ENCODE measurements at regions not wholly inside any gene's neighbourhood (a gene's known extent, or its start where the extent isn't known, plus 50 kb on each side); places are given as distances from the start of the nearest gene placed in this dataset.

- Histone ChIP-seq H3K27me3 (ENCODE audit: control insufficient read depth, insufficient read depth, low read length, poor library complexity, severe bottlenecking) (no peaks in the 10 kb centered on the region), H3K27ac (ENCODE audit: insufficient read depth, low read depth, low read length, poor library complexity, severe bottlenecking) (no peak overlapping the region), H3K9me3 (ENCODE audit: control insufficient read depth, low read length) (no peaks in the 10 kb centered on the region), H3K4me3 (ENCODE audit: insufficient read depth, low read depth, low read length) (no peak overlapping the region), H3K4me1 (ENCODE audit: control insufficient read depth, insufficient read depth, low read length) (no peaks in the 10 kb centered on the region), H3K36me3 (ENCODE audit: control insufficient read depth, insufficient read depth, low read length) (no peaks in the 10 kb centered on the region)
- WGBS, 2 experiments: 91% methylated on average over 1 of the region's 1 CpG; no CpG with 5 or more reads in 1 of the 2 experiments
Observed at GRCh38 chr5:52331725-52332124, 456.0 kb upstream of the ITGA1 start.

DNA sequence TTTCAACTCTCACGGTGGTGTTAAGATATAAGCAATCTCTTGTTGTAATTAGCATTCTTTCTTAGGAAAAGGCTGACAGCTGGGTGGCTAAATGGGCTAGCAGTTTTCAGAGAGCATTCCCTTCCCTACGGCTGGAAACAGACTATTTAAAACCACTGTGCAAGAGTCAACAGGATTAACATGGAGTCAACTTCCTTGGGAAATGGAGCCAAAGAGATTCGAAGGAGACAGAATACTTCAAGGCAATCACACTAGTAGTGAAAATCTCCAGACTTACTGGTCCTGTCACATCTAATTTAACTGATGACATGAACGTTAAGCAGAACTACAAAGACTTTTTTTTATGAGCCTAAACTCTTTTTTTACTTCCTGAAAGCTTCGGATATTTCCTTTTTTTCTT is 453.3 kb upstream of the ITGA1 start:
- 40 to 52% methylated on average over 5 of the region's 5 CpGs for WGBS, 2 experiments
- H3K36me3 ChIP-seq (ENCODE audit: control insufficient read depth, insufficient read depth, low read length): no peaks in the 10 kb centered on the region
- H3K4me3 ChIP-seq (ENCODE audit: insufficient read depth, low read depth, low read length): no peak overlapping the region
- no peaks in the 10 kb centered on the region for H3K9me3 ChIP-seq (ENCODE audit: control insufficient read depth, low read length)
- no peak overlapping the region for H3K27ac ChIP-seq (ENCODE audit: insufficient read depth, low read depth, low read length, poor library complexity, severe bottlenecking)
- no peaks in the 10 kb centered on the region for H3K4me1 ChIP-seq (ENCODE audit: control insufficient read depth, insufficient read depth, low read length)
- no peaks in the 10 kb centered on the region for H3K27me3 ChIP-seq (ENCODE audit: control insufficient read depth, insufficient read depth, low read length, poor library complexity, severe bottlenecking)

DNA sequence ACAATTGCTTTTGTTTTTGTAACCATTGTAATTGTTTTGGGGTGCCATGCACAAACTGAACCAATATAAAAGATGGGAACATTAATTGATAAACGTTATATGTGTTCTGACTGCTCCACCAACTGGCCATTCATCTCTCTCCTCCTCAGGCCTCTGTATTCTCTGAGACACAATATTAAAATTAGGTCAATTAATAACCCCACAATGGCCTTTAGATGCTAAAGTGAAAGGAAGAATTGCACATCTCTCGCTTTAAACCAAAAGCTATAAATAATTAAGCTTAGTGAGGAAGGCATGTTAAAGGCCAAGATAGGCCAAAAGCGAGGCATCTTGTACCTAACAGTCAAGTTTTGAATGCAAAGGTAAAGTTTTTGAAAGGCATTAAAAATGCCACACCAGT is 448.4 kb upstream of the ITGA1 start:
- Histone ChIP-seq H3K4me3 (ENCODE audit: insufficient read depth, low read depth, low read length) (no peak overlapping the region), H3K36me3 (ENCODE audit: control insufficient read depth, insufficient read depth, low read length) (no peaks in the 10 kb centered on the region), H3K27ac (ENCODE audit: insufficient read depth, low read depth, low read length, poor library complexity, severe bottlenecking) (no peak overlapping the region), H3K4me1 (ENCODE audit: control insufficient read depth, insufficient read depth, low read length) (no peaks in the 10 kb centered on the region), H3K9me3 (ENCODE audit: control insufficient read depth, low read length) (no peaks in the 10 kb centered on the region), H3K27me3 (ENCODE audit: control insufficient read depth, insufficient read depth, low read length, poor library complexity, severe bottlenecking) (no peaks in the 10 kb centered on the region)
- WGBS, 2 experiments: 81 to 100% methylated on average over 2 to 3 of the region's 3 CpGs

GRCh38 chr5:52342361-52342760 is 445.4 kb upstream of the ITGA1 start:
- Histone ChIP-seq H3K9me3 (ENCODE audit: control insufficient read depth, low read length) (no peaks in the 10 kb centered on the region), H3K27me3 (ENCODE audit: control insufficient read depth, insufficient read depth, low read length, poor library complexity, severe bottlenecking) (no peaks in the 10 kb centered on the region), H3K4me1 (ENCODE audit: control insufficient read depth, insufficient read depth, low read length) (no peaks in the 10 kb centered on the region), H3K36me3 (ENCODE audit: control insufficient read depth, insufficient read depth, low read length) (no peaks in the 10 kb centered on the region), H3K27ac (ENCODE audit: insufficient read depth, low read depth, low read length, poor library complexity, severe bottlenecking) (no peak overlapping the region), H3K4me3 (ENCODE audit: insufficient read depth, low read depth, low read length) (no peak overlapping the region)

- no peaks in the 10 kb centered on the region for H3K27me3 ChIP-seq (ENCODE audit: control insufficient read depth, insufficient read depth, low read length, poor library complexity, severe bottlenecking)
- no peaks in the 10 kb centered on the region for H3K36me3 ChIP-seq (ENCODE audit: control insufficient read depth, insufficient read depth, low read length)
- WGBS, 2 experiments: 79% methylated on average over 3 of the region's 3 CpGs; no CpG with 5 or more reads in 1 of the 2 experiments
- H3K4me1 ChIP-seq (ENCODE audit: control insufficient read depth, insufficient read depth, low read length): no peaks in the 10 kb centered on the region
- H3K27ac ChIP-seq (ENCODE audit: insufficient read depth, low read depth, low read length, poor library complexity, severe bottlenecking): no peak overlapping the region
- H3K4me3 ChIP-seq (ENCODE audit: insufficient read depth, low read depth, low read length): no peak overlapping the region
- H3K9me3 ChIP-seq (ENCODE audit: control insufficient read depth, low read length): no peaks in the 10 kb centered on the region
Observed at GRCh38 chr5:52356311-52356918, 431.3 kb upstream of the ITGA1 start.

DNA sequence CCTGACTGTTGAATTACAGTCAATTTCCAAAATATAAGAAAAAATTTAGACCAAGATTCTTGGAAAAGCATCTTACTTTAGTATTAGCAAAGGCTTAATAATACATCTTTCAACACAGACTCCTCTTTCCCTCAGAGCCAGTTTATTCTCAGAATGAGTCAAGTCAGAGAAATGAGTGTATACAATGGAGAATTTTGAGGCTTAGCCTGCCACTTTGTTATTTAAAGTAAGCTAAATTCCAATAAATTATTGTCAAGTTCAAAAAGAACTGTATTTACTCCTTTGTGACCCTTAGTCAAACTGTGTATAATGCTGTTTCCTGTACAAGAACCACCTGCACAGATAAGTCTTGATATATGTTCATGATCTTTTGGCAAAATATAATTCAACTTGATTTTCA is 428.5 kb upstream of the ITGA1 start:
- Histone ChIP-seq H3K27me3 (ENCODE audit: control insufficient read depth, insufficient read depth, low read length, poor library complexity, severe bottlenecking) (no peaks in the 10 kb centered on the region), H3K27ac (ENCODE audit: insufficient read depth, low read depth, low read length, poor library complexity, severe bottlenecking) (no peak overlapping the region), H3K4me1 (ENCODE audit: control insufficient read depth, insufficient read depth, low read length) (no peaks in the 10 kb centered on the region), H3K9me3 (ENCODE audit: control insufficient read depth, low read length) (no peaks in the 10 kb centered on the region), H3K4me3 (ENCODE audit: insufficient read depth, low read depth, low read length) (no peak overlapping the region), H3K36me3 (ENCODE audit: control insufficient read depth, insufficient read depth, low read length) (no peaks in the 10 kb centered on the region)

- Histone ChIP-seq H3K9me3 (ENCODE audit: control insufficient read depth, low read length) (no peaks in the 10 kb centered on the region), H3K4me3 (ENCODE audit: insufficient read depth, low read depth, low read length) (no peak overlapping the region), H3K36me3 (ENCODE audit: control insufficient read depth, insufficient read depth, low read length) (no peaks in the 10 kb centered on the region), H3K27ac (ENCODE audit: insufficient read depth, low read depth, low read length, poor library complexity, severe bottlenecking) (no peak overlapping the region), H3K4me1 (ENCODE audit: control insufficient read depth, insufficient read depth, low read length) (no peaks in the 10 kb centered on the region), H3K27me3 (ENCODE audit: control insufficient read depth, insufficient read depth, low read length, poor library complexity, severe bottlenecking) (no peaks in the 10 kb centered on the region)
- WGBS, 2 experiments: 86 to 100% methylated on average over 1 of the region's 1 CpG
Observed at GRCh38 chr5:52360985-52361384, 426.7 kb upstream of the ITGA1 start.

DNA sequence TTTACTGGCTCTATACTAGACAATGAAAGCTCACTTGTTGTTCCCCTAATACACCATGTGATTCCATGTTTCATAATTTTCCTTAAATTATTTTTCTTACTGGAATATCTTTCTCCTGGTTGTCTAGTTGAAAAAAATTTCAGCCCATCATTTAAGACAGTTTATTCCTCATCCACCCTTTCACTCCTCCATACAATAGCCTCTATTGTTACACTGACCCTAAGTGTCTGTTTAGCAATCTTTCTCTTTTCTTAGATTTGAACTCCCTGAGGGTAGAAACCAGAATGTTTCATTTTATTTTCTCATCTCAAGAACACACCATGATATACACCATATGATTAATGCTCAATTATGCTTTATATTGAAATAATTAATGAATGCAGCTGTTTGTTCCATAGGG is 413.4 kb upstream of the ITGA1 start:
- Histone ChIP-seq H3K27me3 (ENCODE audit: control insufficient read depth, insufficient read depth, low read length, poor library complexity, severe bottlenecking) (no peaks in the 10 kb centered on the region), H3K36me3 (ENCODE audit: control insufficient read depth, insufficient read depth, low read length) (no peaks in the 10 kb centered on the region), H3K4me3 (ENCODE audit: insufficient read depth, low read depth, low read length) (no peak overlapping the region), H3K9me3 (ENCODE audit: control insufficient read depth, low read length) (no peaks in the 10 kb centered on the region), H3K4me1 (ENCODE audit: control insufficient read depth, insufficient read depth, low read length) (no peaks in the 10 kb centered on the region), H3K27ac (ENCODE audit: insufficient read depth, low read depth, low read length, poor library complexity, severe bottlenecking) (no peak overlapping the region)

- Histone ChIP-seq H3K9me3 (ENCODE audit: control insufficient read depth, low read length) (no peaks in the 10 kb centered on the region), H3K27ac (ENCODE audit: insufficient read depth, low read depth, low read length, poor library complexity, severe bottlenecking) (no peak overlapping the region), H3K36me3 (ENCODE audit: control insufficient read depth, insufficient read depth, low read length) (no peaks in the 10 kb centered on the region), H3K27me3 (ENCODE audit: control insufficient read depth, insufficient read depth, low read length, poor library complexity, severe bottlenecking) (no peaks in the 10 kb centered on the region), H3K4me3 (ENCODE audit: insufficient read depth, low read depth, low read length) (no peak overlapping the region), H3K4me1 (ENCODE audit: control insufficient read depth, insufficient read depth, low read length) (no peaks in the 10 kb centered on the region)
- WGBS, 2 experiments: 95 to 99% methylated on average over 2 to 3 of the region's 3 CpGs
Observed at GRCh38 chr5:52375969-52376368, 411.7 kb upstream of the ITGA1 start.

DNA sequence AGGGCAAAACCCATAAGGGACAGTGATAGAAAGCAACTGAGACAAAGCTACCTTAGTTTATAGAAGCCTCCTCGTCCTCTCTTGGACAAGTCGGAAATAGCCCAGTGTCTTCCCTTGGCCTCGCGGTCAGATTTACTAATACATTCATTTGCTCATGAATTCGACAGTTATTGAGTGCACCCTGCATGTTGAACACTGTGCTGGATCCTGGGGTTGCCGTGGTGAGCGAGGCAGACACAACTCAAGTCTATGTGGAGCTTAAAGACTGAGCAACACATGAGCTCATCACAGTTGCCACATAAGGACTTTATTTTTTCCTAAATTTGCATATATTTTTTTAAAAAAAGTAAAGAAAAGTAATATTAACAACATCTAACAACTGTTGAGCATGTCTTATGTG is 411.1 kb upstream of the ITGA1 start:
- no peaks in the 10 kb centered on the region for H3K9me3 ChIP-seq (ENCODE audit: control insufficient read depth, low read length)
- no peaks in the 10 kb centered on the region for H3K36me3 ChIP-seq (ENCODE audit: control insufficient read depth, insufficient read depth, low read length)
- no peak overlapping the region for H3K4me3 ChIP-seq (ENCODE audit: insufficient read depth, low read depth, low read length)
- no peaks in the 10 kb centered on the region for H3K4me1 ChIP-seq (ENCODE audit: control insufficient read depth, insufficient read depth, low read length)
- WGBS, 2 experiments: 92 to 97% methylated on average over 7 of the region's 7 CpGs
- no peaks in the 10 kb centered on the region for H3K27me3 ChIP-seq (ENCODE audit: control insufficient read depth, insufficient read depth, low read length, poor library complexity, severe bottlenecking)
- H3K27ac ChIP-seq (ENCODE audit: insufficient read depth, low read depth, low read length, poor library complexity, severe bottlenecking): no peak overlapping the region

DNA sequence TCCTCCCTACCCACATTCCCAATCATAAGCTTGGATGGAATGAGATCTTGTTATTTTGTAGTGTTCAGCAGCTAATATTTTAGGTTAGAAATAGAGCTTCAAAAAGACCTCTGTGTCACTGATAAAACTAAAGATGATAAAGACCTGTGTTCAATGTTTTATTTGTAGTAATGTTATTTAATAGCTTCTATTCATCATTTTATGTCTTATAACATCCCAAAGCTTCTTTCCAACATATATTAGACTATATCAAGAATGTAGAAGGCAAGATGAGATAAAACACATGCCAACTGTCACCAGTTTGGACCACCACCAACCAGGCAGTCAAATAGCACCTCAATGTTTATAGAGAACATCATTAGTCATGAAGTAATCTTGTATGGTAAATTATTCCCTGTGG is 409.5 kb upstream of the ITGA1 start:
- no peak overlapping the region for H3K4me3 ChIP-seq (ENCODE audit: insufficient read depth, low read depth, low read length)
- H3K27ac ChIP-seq (ENCODE audit: insufficient read depth, low read depth, low read length, poor library complexity, severe bottlenecking): no peak overlapping the region
- no peaks in the 10 kb centered on the region for H3K27me3 ChIP-seq (ENCODE audit: control insufficient read depth, insufficient read depth, low read length, poor library complexity, severe bottlenecking)
- H3K36me3 ChIP-seq (ENCODE audit: control insufficient read depth, insufficient read depth, low read length): no peaks in the 10 kb centered on the region
- no peaks in the 10 kb centered on the region for H3K4me1 ChIP-seq (ENCODE audit: control insufficient read depth, insufficient read depth, low read length)
- no peaks in the 10 kb centered on the region for H3K9me3 ChIP-seq (ENCODE audit: control insufficient read depth, low read length)

Data from ectodermal cell (in vitro differentiated cells).